ENCODE measurements at regions not wholly inside any gene's neighbourhood (a gene's known extent, or its start where the extent isn't known, plus 50 kb on each side); places are given as distances from the start of the nearest gene placed in this dataset.

- TF ChIP-seq, protein P1, sequence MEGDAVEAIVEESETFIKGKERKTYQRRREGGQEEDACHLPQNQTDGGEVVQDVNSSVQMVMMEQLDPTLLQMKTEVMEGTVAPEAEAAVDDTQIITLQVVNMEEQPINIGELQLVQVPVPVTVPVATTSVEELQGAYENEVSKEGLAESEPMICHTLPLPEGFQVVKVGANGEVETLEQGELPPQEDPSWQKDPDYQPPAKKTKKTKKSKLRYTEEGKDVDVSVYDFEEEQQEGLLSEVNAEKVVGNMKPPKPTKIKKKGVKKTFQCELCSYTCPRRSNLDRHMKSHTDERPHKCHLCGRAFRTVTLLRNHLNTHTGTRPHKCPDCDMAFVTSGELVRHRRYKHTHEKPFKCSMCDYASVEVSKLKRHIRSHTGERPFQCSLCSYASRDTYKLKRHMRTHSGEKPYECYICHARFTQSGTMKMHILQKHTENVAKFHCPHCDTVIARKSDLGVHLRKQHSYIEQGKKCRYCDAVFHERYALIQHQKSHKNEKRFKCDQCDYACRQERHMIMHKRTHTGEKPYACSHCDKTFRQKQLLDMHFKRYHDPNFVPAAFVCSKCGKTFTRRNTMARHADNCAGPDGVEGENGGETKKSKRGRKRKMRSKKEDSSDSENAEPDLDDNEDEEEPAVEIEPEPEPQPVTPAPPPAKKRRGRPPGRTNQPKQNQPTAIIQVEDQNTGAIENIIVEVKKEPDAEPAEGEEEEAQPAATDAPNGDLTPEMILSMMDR (IDR thresholded peaks at IDR 0.05; ENCODE audit: low read length), result no peak
- TF ChIP-seq EZH2 (IDR thresholded peaks at IDR 0.05; ENCODE audit: borderline replicate concordance, low read length), result no peak
Observed at GRCh38 chr7:114358911-114359310, 55.7 kb upstream of the FOXP2 start.
